Prostate gland (tissue), 2 donors: ENCODE measurements at regions not wholly inside any gene's neighbourhood (a gene's known extent, or its start where the extent isn't known, plus 50 kb on each side); places are given as distances from the start of the nearest gene placed in this dataset.
"Not testable (repeated sequence)": the region's sequence is repeated elsewhere in the genome, so short reads cannot be mapped to it uniquely, and the experiment has no call there.

Source experiments
- DNase-seq: peaks from one replicate; pipeline ENCODE4 v3.0.0-alpha.2; 2019; ENCODE audit warnings: low spot score
- H3K27ac ChIP-seq, 2 donors: fragments of 200-600 bp; sonication (generic); 2 replicates each; pipeline ENCODE4 v1.5.1; 2017 to 2019
- H3K27me3 ChIP-seq: fragments of 200-600 bp; sonication (generic); replicated peaks from 2 replicates; pipeline ENCODE4 v1.5.1; 2019; ENCODE audit not compliant: insufficient read depth
- H3K36me3 ChIP-seq, 2 donors: fragments of 200-600 bp; sonication (generic); 1 replicate in 1 of 2; 2 replicates in 1 of 2; pipeline versions ENCODE4 v1.5.1 to v1.8.1; 2017 to 2019
- H3K4me1 ChIP-seq: fragments of 200-600 bp; sonication (generic); replicated peaks from 2 replicates; pipeline ENCODE4 v1.5.1; 2019
- H3K4me3 ChIP-seq, 2 donors: fragments of 200-600 bp; sonication (generic); 2 replicates each; pipeline ENCODE4 v1.5.1; 2017 to 2019
- H3K9me3 ChIP-seq: fragments of 200-600 bp; sonication (generic); 2 replicates; pipeline ENCODE4 v1.5.1; 2017
- POLR2A ChIP-seq: fragments of 450-650 bp; IDR thresholded peaks from one replicate; pipeline ENCODE4 v1.6.1; 2016; ENCODE audit warnings: antibody characterized with exemption, mild to moderate bottlenecking
- POLR2AphosphoS5 ChIP-seq: sonication (generic); formaldehyde crosslinking; IDR thresholded peaks from one replicate; pipeline ENCODE4 v1.6.1; 2017; ENCODE audit warnings: antibody characterized with exemption
- WGBS: methylation state at CpG from one replicate; pipeline ENCODE4 v1.1.5; 2018; 5-methylcytosine and 5-hydroxymethylcytosine counted together
- intact Hi-C: fragments of 100-400 bp; cut with DNase I; formaldehyde crosslinking; loops from one replicate; pipeline ENCODE4 v1.14.2; 2022
- TF ChIP-seq, protein P1 (sequence below), 4 experiments: fragments of 200-600 bp in 2 of 4; fragments of 450-650 bp in 2 of 4; sonication (generic) in 2 of 4; IDR thresholded peaks; 1 replicate in 3 of 4; 2 replicates in 1 of 4; pipeline ENCODE4 v1.5.1; 2016 to 2019; ENCODE audit warnings: antibody characterized with exemption in 4 of 4, mild to moderate bottlenecking in 2 of 4, moderate library complexity in 2 of 4

DNA sequence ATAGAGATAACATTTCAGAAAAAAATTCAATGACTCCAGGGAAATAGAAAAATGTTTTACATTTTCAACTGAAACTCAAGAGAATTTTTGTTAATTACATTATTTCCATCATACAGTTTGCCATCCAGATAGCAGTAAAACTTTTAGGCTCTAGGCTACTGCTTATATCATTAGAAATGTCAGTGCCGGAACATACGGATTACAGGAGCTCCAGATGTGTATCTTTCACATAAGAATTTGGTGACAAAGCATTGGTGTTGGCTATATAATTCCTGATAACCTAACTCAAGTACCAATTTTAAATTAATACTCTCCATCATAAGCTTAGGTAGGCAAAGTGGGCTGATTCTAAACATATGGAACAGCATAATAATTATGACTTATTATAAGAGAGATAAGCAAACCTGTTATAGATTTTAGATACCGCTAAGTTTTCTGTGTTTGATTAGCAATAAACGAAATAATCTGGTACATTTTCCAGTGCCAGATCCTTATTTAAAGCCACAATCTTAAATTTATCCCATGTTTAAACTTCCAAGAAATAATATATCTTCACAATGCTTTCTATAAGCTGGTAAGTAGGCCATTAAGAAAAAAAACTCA is 637.9 kb downstream of the NXPH1 start:
- DNase-seq, result no peak
- Histone ChIP-seq H3K27ac (no peak overlapping the region), H3K36me3 (no peaks in the 10 kb centered on the region), H3K27me3 (no peaks in the 10 kb centered on the region), H3K9me3 (no peaks in the 10 kb centered on the region), H3K4me1 (no peaks in the 10 kb centered on the region), H3K4me3 (no peak overlapping the region)
- WGBS, result 49% methylated on average over 4 of the region's 4 CpGs
- TF ChIP-seq POLR2AphosphoS5 (no peak), POLR2A (no peak)
- TF ChIP-seq, protein P1, sequence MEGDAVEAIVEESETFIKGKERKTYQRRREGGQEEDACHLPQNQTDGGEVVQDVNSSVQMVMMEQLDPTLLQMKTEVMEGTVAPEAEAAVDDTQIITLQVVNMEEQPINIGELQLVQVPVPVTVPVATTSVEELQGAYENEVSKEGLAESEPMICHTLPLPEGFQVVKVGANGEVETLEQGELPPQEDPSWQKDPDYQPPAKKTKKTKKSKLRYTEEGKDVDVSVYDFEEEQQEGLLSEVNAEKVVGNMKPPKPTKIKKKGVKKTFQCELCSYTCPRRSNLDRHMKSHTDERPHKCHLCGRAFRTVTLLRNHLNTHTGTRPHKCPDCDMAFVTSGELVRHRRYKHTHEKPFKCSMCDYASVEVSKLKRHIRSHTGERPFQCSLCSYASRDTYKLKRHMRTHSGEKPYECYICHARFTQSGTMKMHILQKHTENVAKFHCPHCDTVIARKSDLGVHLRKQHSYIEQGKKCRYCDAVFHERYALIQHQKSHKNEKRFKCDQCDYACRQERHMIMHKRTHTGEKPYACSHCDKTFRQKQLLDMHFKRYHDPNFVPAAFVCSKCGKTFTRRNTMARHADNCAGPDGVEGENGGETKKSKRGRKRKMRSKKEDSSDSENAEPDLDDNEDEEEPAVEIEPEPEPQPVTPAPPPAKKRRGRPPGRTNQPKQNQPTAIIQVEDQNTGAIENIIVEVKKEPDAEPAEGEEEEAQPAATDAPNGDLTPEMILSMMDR (IDR thresholded peaks at IDR 0.05), result no peak
- intact Hi-C loops, result no loop called here

DNA sequence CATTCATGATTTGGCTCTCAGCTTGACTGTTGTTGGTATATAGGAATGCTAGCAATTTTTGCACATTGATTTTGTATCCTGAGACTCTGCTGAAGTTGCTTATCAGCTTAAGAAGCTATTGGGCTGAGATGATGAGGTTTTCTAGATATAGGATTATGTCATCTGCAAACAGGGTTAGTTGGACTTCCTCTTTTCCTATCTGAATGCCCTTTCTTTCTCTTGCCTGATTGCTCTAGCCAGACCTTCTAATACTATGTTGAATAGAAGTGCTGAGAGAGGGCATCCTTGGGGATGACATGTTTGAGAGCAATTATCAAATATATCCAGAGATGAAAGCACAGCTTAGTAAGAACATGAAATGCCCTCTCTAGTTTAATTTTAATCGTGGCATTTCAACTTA is 642.4 kb downstream of the NXPH1 start:
- H3K27ac ChIP-seq, H3K27me3 ChIP-seq, H3K36me3 ChIP-seq, H3K9me3 ChIP-seq, H3K4me1 ChIP-seq, H3K4me3 ChIP-seq, intact Hi-C loops, DNase-seq: not testable (repeated sequence)
- WGBS, result 82% methylated on average over 1 of the region's 1 CpG

DNA sequence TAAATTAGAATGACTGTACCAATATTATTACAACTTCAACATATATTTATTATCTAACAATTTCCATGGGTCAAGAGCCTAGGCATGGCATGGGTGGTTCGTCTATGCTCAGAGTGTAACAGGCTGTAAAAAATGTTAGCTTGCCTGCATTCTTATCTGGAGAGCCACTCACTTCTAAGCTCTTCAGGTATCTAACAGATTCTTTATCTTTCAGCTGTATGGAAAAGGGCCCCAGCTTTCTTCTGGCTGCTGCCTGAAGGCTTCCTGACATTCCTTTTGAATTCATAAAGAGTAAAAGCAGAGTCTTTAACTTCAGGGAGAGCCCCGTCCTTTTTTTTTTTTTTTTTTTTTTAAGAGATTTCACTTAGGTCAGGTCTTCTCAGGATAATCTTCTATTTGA is 648.8 kb downstream of the NXPH1 start:
- Histone ChIP-seq H3K27ac (no peak overlapping the region), H3K4me3 (no peak overlapping the region), H3K9me3 (no peaks in the 10 kb centered on the region), H3K36me3 (no peaks in the 10 kb centered on the region), H3K4me1 (no peaks in the 10 kb centered on the region), H3K27me3 (no peaks in the 10 kb centered on the region)
- DNase-seq, result no peak
- 32% methylated on average over 2 of the region's 2 CpGs for WGBS
- TF ChIP-seq, protein P1 (IDR thresholded peaks at IDR 0.05), result no peak
- no peak for TF ChIP-seq POLR2AphosphoS5
- no peak for TF ChIP-seq POLR2A
- intact Hi-C loops, result no loop called here

DNA sequence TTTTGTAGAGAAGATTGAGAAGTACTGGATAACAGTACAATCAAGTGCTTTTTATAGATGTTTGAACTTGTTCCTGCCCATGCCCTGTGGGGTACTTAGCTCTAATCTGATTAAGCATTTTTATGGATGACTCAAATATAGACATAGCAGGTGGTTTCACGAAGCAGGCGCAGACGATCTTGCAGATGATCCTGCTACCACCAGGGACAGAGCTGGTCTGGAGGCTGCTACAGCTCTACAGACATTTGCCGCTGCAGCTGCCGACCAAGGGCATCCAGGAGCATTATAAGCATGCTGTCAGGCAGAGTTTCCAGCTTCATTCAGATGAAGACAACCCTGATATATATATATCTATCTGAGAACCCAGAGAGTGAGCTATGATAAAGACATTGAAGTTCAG is 650.4 kb downstream of the NXPH1 start:
- Histone ChIP-seq H3K4me1 (no peaks in the 10 kb centered on the region), H3K4me3 (no peak overlapping the region), H3K27ac (no peak overlapping the region), H3K27me3 (no peaks in the 10 kb centered on the region), H3K9me3 (no peaks in the 10 kb centered on the region), H3K36me3 (no peaks in the 10 kb centered on the region)
- TF ChIP-seq POLR2A (no peak), POLR2AphosphoS5 (no peak)
- TF ChIP-seq, protein P1 (IDR thresholded peaks at IDR 0.05), result no peak
- 52% methylated on average over 5 of the region's 5 CpGs for WGBS
- intact Hi-C loops, result no loop called here
- DNase-seq, result no peak

DNA sequence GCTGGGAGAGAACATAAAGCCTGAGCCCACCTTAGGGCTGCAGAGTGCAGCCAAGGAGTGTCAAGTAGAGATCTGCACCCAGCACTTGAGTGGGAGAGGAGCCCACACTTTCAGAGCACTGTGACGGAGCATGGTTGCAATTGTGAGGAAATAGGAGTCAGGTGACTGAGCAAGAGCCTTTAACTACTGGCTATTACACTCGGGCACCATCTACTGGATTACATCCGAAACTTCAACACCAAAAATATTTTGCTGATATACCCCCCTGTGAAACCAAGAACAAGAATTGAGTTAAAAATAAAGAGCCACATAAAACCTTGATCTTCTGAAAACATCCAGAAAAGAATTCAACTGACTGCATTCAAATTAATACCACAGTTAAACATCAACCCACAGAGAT is 657.9 kb downstream of the NXPH1 start:
- H3K9me3 ChIP-seq, result no peaks in the 10 kb centered on the region
- no peak overlapping the region for H3K4me3 ChIP-seq
- 79% methylated on average over 3 of the region's 3 CpGs for WGBS
- TF ChIP-seq, protein P1 (IDR thresholded peaks at IDR 0.05), result no peak
- TF ChIP-seq POLR2AphosphoS5, result no peak
- no peak for TF ChIP-seq POLR2A
- no peak for DNase-seq
- no peak overlapping the region for H3K27ac ChIP-seq
- no peaks in the 10 kb centered on the region for H3K4me1 ChIP-seq
- H3K36me3 ChIP-seq, result no peaks in the 10 kb centered on the region
- no peaks in the 10 kb centered on the region for H3K27me3 ChIP-seq
- intact Hi-C loops, result no loop called here
